HG03095 (cell line): ENCODE measurements at regions not wholly inside any gene's neighbourhood (a gene's known extent, or its start where the extent isn't known, plus 50 kb on each side); places are given as distances from the start of the nearest gene placed in this dataset.
"Not testable (repeated sequence)": the region's sequence is repeated elsewhere in the genome, so short reads cannot be mapped to it uniquely, and the experiment has no call there.

ENCODE experiments used
- ATAC-seq: cut with Tn5 transposase; IDR thresholded peaks from one replicate; pipeline ENCODE4 v1.9.1; 2021; ENCODE audit warnings: moderate library complexity; ENCODE audit not compliant: unreplicated experiment

- ATAC-seq, result no peak
These were observed 108.4 kb upstream of the ATXN3L start for GRCh38 chrX:13428053-13428786.

GRCh38 chrX:13427441-13428052 is 107.7 kb upstream of the ATXN3L start:
- no peak for ATAC-seq

- ATAC-seq, result no peak
These were observed 100.8 kb upstream of the ATXN3L start for GRCh38 chrX:13420545-13421183.

GRCh38 chrX:13419918-13420317 is 100.1 kb upstream of the ATXN3L start:
- no peak for ATAC-seq

GRCh38 chrX:13419276-13419675 is 99.4 kb upstream of the ATXN3L start:
- ATAC-seq, result no peak

GRCh38 chrX:13418126-13419097 is 98.6 kb upstream of the ATXN3L start:
- no peak for ATAC-seq

- no peak for ATAC-seq
These were observed 95.7 kb upstream of the ATXN3L start for GRCh38 chrX:13415509-13415908.

- no peak for ATAC-seq
These were observed 94.3 kb upstream of the ATXN3L start for GRCh38 chrX:13414006-13414647.

GRCh38 chrX:13412208-13412600 is 92.4 kb upstream of the ATXN3L start:
- no peak for ATAC-seq

- ATAC-seq, result no peak
These were observed 91.8 kb upstream of the ATXN3L start for GRCh38 chrX:13411496-13412207.

- ATAC-seq, result not testable (repeated sequence)
These were observed 88.7 kb upstream of the ATXN3L start for GRCh38 chrX:13408599-13408998.

- ATAC-seq, result not testable (repeated sequence)
These were observed 84.9 kb upstream of the ATXN3L start for GRCh38 chrX:13404777-13405176.

GRCh38 chrX:13404364-13404763 is 84.5 kb upstream of the ATXN3L start:
- no peak for ATAC-seq

- ATAC-seq, result no peak
These were observed 81.9 kb upstream of the ATXN3L start for GRCh38 chrX:13401724-13402123.

GRCh38 chrX:13398839-13399238 is 79.0 kb upstream of the ATXN3L start:
- no peak for ATAC-seq

- no peak for ATAC-seq
These were observed 78.3 kb upstream of the ATXN3L start for GRCh38 chrX:13397878-13398818.

GRCh38 chrX:13396924-13397323 is 77.1 kb upstream of the ATXN3L start:
- no peak for ATAC-seq

- ATAC-seq, result no peak
These were observed 69.6 kb upstream of the ATXN3L start for GRCh38 chrX:13389501-13389900.
